HCT116 (cell line): ENCODE measurements at regions not wholly inside any gene's neighbourhood (a gene's known extent, or its start where the extent isn't known, plus 50 kb on each side); places are given as distances from the start of the nearest gene placed in this dataset.
A peak's percentile ranks its signal among the peaks of the same experiment; 100 is the strongest.

ENCODE experiments used
- ATAC-seq: fragments of 200-7000 bp; cut with Tn5 transposase; 2 replicates; pipeline ENCODE4 v1.9.1; 2020; ENCODE audit warnings: mild to moderate bottlenecking, moderate library complexity
- BruUV-seq: library from RNA; stranded (reverse); fragments of 400-500 nt; replicated peaks from 2 replicates; lab custom pipeline; 2021; lab: Mats Ljungman, UMichigan
- CTCF ChIA-PET: fragments of 300-600 bp; sonication (Branson Sonifier 250); formaldehyde crosslinking; loops from one replicate; lab custom pipeline; 2021; ENCODE audit warnings: antibody characterized with exemption; lab: Charles Lee
- POLR2A ChIA-PET: fragments of 300-600, 350-600 bp; sonication (Branson Sonifier 250); formaldehyde crosslinking; loops from one replicate; lab custom pipeline; 2021; ENCODE audit warnings: antibody characterized with exemption; lab: Charles Lee
- RAD21 ChIA-PET, 2 experiments: fragments of 300-600 bp; sonication (Branson Sonifier 250); formaldehyde crosslinking; loops; one replicate each; lab custom pipeline; 2023; ENCODE audit warnings: low total read pairs in 2 of 2; ENCODE audit not compliant: uncharacterized antibody in 2 of 2, unreplicated experiment in 2 of 2, low non-redundant PET in 1 of 2; lab: Charles Lee
- DNase-seq: peaks from one replicate; pipeline ENCODE4 v3.0.0-alpha.2; 2010; ENCODE audit warnings: low read depth, low spot score
- H2AFZ ChIP-seq: fragments of 200-600 bp; shearing (Covaris generic), sonication (generic); 2 replicates; pipeline ENCODE4 v1.6.1; 2017; ENCODE audit warnings: low read depth, mixed run types, mixed read lengths, antibody characterized with exemption, low read length; ENCODE audit not compliant: poor library complexity, severe bottlenecking
- H3K27ac ChIP-seq: 2 replicates; pipeline ENCODE4 v1.5.1; 2012; ENCODE audit warnings: low read depth, low read length
- H3K27me3 ChIP-seq: fragments of 200-600 bp; sonication (generic); 2 replicates; pipeline ENCODE4 v1.6.1; 2016; ENCODE audit warnings: mixed run types, low read length, mixed read lengths; ENCODE audit not compliant: insufficient read depth
- H3K36me3 ChIP-seq, 2 experiments: fragments of 200-500 bp in 1 of 2; fragments of 200-600 bp in 1 of 2; sonication (Bioruptor generic) in 1 of 2; sonication (generic) in 1 of 2; 2 replicates each; pipeline versions ENCODE4 v1.5.1 to v1.6.1; 2014 to 2016; ENCODE audit warnings: low read length in 2 of 2, inconsistent platforms in 1 of 2, mixed read lengths in 1 of 2, mixed run types in 1 of 2; ENCODE audit not compliant: insufficient read depth in 2 of 2, control insufficient read depth in 1 of 2
- H3K4me1 ChIP-seq, 2 experiments: fragments of 200-600 bp in 1 of 2; sonication (generic) in 1 of 2; 2 replicates each; pipeline versions ENCODE4 v1.5.1 to v1.6.1; 2012 to 2017; ENCODE audit warnings: low read length in 2 of 2, inconsistent platforms in 1 of 2, mild to moderate bottlenecking in 1 of 2, mixed read lengths in 1 of 2, mixed run types in 1 of 2, moderate library complexity in 1 of 2; ENCODE audit not compliant: insufficient read depth in 2 of 2, control insufficient read depth in 1 of 2
- H3K4me2 ChIP-seq: fragments of 200-600 bp; sonication (generic); 2 replicates; pipeline ENCODE4 v1.6.1; 2017; ENCODE audit warnings: mixed run types, low read length, mixed read lengths
- H3K4me3 ChIP-seq, 2 experiments: fragments of 200-600 bp in 1 of 2; sonication (generic) in 1 of 2; replicated peaks in 1 of 2; 2 replicates each; pipeline ENCODE4 v1.5.1; 2011 to 2016; ENCODE audit warnings: low read length in 2 of 2, control low read depth in 1 of 2, low read depth in 1 of 2, mild to moderate bottlenecking in 1 of 2, mixed read lengths in 1 of 2, mixed run types in 1 of 2
- H3K79me2 ChIP-seq: fragments of 200-600 bp; sonication (generic); 2 replicates; pipeline ENCODE4 v1.6.1; 2017; ENCODE audit warnings: mild to moderate bottlenecking, mixed run types, low read length, moderate library complexity, mixed read lengths; ENCODE audit not compliant: insufficient read depth
- H3K9ac ChIP-seq: fragments of 200-600 bp; sonication (generic); 2 replicates; pipeline ENCODE4 v1.6.1; 2016; ENCODE audit warnings: low read length, mixed read lengths
- H3K9me2 ChIP-seq: fragments of 200-600 bp; sonication (generic), shearing (Covaris generic); 2 replicates; pipeline ENCODE4 v1.6.1; 2017; ENCODE audit warnings: mixed run types, mild to moderate bottlenecking, moderate library complexity; ENCODE audit not compliant: insufficient read depth
- H3K9me3 ChIP-seq, 2 experiments: fragments of 200-500 bp in 1 of 2; fragments of 200-600 bp in 1 of 2; sonication (Bioruptor generic) in 1 of 2; sonication (generic) in 1 of 2; 2 replicates each; pipeline ENCODE4 v1.6.1; 2014 to 2017; ENCODE audit warnings: low read length in 2 of 2, mixed read lengths in 2 of 2, inconsistent platforms in 1 of 2, low read depth in 1 of 2, mild to moderate bottlenecking in 1 of 2, mixed run types in 1 of 2, moderate library complexity in 1 of 2; ENCODE audit not compliant: control insufficient read depth in 1 of 2, insufficient read depth in 1 of 2
- H4K20me1 ChIP-seq: fragments of 200-600 bp; sonication (generic), shearing (Covaris generic); 2 replicates; pipeline ENCODE4 v1.6.1; 2017; ENCODE audit warnings: mixed run types, mild to moderate bottlenecking, moderate library complexity; ENCODE audit not compliant: insufficient read depth
- POLR2A ChIP-seq: IDR thresholded peaks from 2 replicates; pipeline ENCODE4 v1.7.0; 2011; ENCODE audit warnings: borderline replicate concordance; ENCODE audit not compliant: insufficient read depth, insufficient read length; ENCODE audit errors: extremely low read depth
- RAD21 ChIP-seq: IDR thresholded peaks from 2 replicates; pipeline ENCODE4 v1.6.1; 2012; ENCODE audit warnings: low read depth, mild to moderate bottlenecking
- YY1 ChIP-seq: IDR thresholded peaks from 2 replicates; pipeline ENCODE4 v1.6.1; 2011; ENCODE audit warnings: low read length, low read depth, moderate library complexity, mild to moderate bottlenecking; ENCODE audit not compliant: insufficient replicate concordance; ENCODE audit errors: extremely low read depth
- ZFX ChIP-seq: fragments of 450-650 bp; IDR thresholded peaks from 2 replicates; pipeline ENCODE4 v1.6.1; 2017
- intact Hi-C: fragments of 100-400 bp; cut with micrococcal nuclease; formaldehyde crosslinking; loops from 2 replicates; pipeline ENCODE4 v1.10.0; 2022
- TF ChIP-seq, protein P1 (sequence below): IDR thresholded peaks from 2 replicates; pipeline ENCODE4 v1.6.1; 2011; ENCODE audit warnings: mild to moderate bottlenecking, low read length, moderate library complexity; ENCODE audit not compliant: insufficient replicate concordance; ENCODE audit errors: extremely low read depth
- TF ChIP-seq, protein P2 (sequence below), 3 experiments: fragments of 200-600 bp in 1 of 3; sonication (generic) in 1 of 3; IDR thresholded peaks in 2 of 3; conservative IDR thresholded peaks in 1 of 3; 2 replicates each; pipeline ENCODE4 v1.5.1; 2012 to 2017; ENCODE audit warnings: low read depth in 2 of 3, low read length in 2 of 3, antibody characterized with exemption in 1 of 3, borderline replicate concordance in 1 of 3, control low read depth in 1 of 3, mild to moderate bottlenecking in 1 of 3, mixed read lengths in 1 of 3, mixed run types in 1 of 3, moderate library complexity in 1 of 3; ENCODE audit not compliant: insufficient read depth in 1 of 3

DNA sequence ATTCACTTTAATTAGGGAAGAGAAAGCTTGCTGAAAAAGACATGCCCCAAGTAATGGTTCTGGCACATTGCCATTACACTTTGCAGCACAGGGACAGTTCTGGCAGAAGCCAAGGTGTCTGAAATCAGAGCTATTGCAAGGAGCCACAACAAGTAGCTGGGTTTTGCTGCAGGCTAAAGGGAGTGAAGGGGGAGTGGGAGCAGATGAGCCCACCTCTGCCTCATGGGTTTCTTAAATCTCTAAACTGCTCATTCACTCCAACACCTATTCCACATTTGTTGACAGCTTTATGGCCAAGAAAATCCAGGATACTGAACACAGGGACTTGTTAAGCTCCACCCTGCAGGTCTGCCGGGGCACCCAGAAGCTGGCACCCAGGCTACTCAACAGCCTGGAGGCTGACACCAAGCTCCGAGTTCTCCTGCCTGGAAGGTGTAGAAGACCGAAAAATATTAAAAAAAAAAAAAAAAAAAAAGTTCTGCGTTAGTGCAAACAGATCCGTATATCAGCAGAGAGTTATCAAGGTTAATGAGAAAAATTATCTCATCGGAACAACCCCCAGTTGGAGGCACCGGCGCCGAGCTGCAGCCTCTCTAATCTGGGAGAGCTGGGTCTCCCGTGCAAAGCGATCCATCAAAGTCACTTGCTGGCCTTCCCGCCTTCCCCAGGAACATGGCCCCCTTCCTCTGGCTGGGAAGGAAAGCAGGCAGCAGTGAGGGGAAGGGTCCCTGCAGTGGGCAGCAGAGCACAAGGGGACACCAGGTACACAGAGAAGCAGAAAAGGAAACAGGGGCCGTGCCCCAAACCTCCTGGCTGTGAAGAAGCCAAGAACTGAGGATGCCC, 123.7 kb downstream of the HNMT start:
- Histone ChIP-seq H3K9me3 (no peaks in the 10 kb centered on the region), H2AFZ (no peak overlapping the region), H3K27ac (no peak overlapping the region)
- ChIA-PET CTCF (no interaction called here), POLR2A (no interaction called here), RAD21 (no interaction called here)
- no peak for DNase-seq
- intact Hi-C loops = no loop called here
- TF ChIP-seq, protein P1, sequence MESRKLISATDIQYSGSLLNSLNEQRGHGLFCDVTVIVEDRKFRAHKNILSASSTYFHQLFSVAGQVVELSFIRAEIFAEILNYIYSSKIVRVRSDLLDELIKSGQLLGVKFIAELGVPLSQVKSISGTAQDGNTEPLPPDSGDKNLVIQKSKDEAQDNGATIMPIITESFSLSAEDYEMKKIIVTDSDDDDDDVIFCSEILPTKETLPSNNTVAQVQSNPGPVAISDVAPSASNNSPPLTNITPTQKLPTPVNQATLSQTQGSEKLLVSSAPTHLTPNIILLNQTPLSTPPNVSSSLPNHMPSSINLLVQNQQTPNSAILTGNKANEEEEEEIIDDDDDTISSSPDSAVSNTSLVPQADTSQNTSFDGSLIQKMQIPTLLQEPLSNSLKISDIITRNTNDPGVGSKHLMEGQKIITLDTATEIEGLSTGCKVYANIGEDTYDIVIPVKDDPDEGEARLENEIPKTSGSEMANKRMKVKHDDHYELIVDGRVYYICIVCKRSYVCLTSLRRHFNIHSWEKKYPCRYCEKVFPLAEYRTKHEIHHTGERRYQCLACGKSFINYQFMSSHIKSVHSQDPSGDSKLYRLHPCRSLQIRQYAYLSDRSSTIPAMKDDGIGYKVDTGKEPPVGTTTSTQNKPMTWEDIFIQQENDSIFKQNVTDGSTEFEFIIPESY = no peak
- TF ChIP-seq ZFX (no peak), POLR2A (no peak), RAD21 (no peak)
- TF ChIP-seq, all 23 proteins: peak for 0
- Histone ChIP-seq H3K4me3 (no peak overlapping the region), H4K20me1 (no peaks in the 10 kb centered on the region), H3K27me3 (no peaks in the 10 kb centered on the region), H3K4me1 (no peaks in the 10 kb centered on the region), H3K4me2 (no peak overlapping the region), H3K79me2 (no peaks in the 10 kb centered on the region), H3K36me3 (no peaks in the 10 kb centered on the region), H3K9me2 (no peaks in the 10 kb centered on the region), H3K9ac (no peak overlapping the region)
- no TSS peak for BruUV-seq
- ATAC-seq = no peak

DNA sequence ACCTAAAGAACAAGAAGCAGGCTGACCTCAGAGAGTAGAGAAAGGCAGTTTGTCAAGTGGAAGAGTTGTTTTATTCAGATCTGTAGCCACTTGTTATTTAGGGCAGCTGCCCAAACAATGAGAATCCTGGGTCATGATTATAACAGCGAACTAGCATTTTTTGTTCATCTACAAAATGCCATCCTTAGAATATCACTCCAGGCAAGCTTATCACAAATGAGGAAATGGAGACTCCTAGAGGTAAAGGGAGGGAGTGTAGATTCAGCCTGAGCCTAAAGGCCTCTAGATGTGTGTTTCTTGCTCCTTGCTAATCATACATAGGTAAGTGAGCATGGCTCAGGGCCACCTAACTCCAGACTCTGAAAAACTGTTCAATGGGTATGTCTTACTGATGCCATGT, 126.1 kb downstream of the HNMT start:
- RAD21 ChIA-PET = no interaction called here
- H3K4me3 ChIP-seq = no peak overlapping the region

More for the DNA sequence above, 126.1 kb downstream of the HNMT start:
- DNase-seq = peak; percentile 22
- H2AFZ ChIP-seq = no peak overlapping the region
- no peak overlapping the region for H3K4me2 ChIP-seq
- no peak for TF ChIP-seq YY1
- TF ChIP-seq RAD21 = peak; percentile 76
- TF ChIP-seq, protein P2, sequence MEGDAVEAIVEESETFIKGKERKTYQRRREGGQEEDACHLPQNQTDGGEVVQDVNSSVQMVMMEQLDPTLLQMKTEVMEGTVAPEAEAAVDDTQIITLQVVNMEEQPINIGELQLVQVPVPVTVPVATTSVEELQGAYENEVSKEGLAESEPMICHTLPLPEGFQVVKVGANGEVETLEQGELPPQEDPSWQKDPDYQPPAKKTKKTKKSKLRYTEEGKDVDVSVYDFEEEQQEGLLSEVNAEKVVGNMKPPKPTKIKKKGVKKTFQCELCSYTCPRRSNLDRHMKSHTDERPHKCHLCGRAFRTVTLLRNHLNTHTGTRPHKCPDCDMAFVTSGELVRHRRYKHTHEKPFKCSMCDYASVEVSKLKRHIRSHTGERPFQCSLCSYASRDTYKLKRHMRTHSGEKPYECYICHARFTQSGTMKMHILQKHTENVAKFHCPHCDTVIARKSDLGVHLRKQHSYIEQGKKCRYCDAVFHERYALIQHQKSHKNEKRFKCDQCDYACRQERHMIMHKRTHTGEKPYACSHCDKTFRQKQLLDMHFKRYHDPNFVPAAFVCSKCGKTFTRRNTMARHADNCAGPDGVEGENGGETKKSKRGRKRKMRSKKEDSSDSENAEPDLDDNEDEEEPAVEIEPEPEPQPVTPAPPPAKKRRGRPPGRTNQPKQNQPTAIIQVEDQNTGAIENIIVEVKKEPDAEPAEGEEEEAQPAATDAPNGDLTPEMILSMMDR (IDR thresholded peaks at IDR 0.05 in 2 of 3, conservative IDR thresholded peaks at IDR 0.05 in 1 of 3; ENCODE audit: borderline replicate concordance in 1 of 3, insufficient read depth in 1 of 3, low read depth in 2 of 3, low read length in 2 of 3) = peak; percentile 54 to 64 (median 61); a peak in 4 of 6 replicates
- no peaks in the 10 kb centered on the region for H3K36me3 ChIP-seq
- H3K27ac ChIP-seq = no peak overlapping the region
- no peaks in the 10 kb centered on the region for H4K20me1 ChIP-seq
- H3K9ac ChIP-seq = no peak overlapping the region
- no TSS peak for BruUV-seq
- H3K9me3 ChIP-seq = no peaks in the 10 kb centered on the region
- no peaks in the 10 kb centered on the region for H3K4me1 ChIP-seq
- no peaks in the 10 kb centered on the region for H3K79me2 ChIP-seq
- no peaks in the 10 kb centered on the region for H3K27me3 ChIP-seq
- ATAC-seq = peak; percentile 92
- ChIA-PET POLR2A (no interaction called here), CTCF (interaction anchor here (1.0 to 2.4 kb wide), 6 partner anchors 9 to 224 kb away, joined by 4 to 18 read pairs (median 6); no protein-coding TSS in a partner anchor)
- H3K9me2 ChIP-seq = no peaks in the 10 kb centered on the region
- intact Hi-C loops = loop anchor here (1.0 to 10.0 kb wide), 3 partner anchors 142 to 734 kb away; no protein-coding TSS in a partner anchor
